GM23248 (cell line): ENCODE measurements at regions not wholly inside any gene's neighbourhood (a gene's known extent, or its start where the extent isn't known, plus 50 kb on each side); places are given as distances from the start of the nearest gene placed in this dataset.

ENCODE experiments used
- EZH2 ChIP-seq: fragments of 200-600 bp; sonication (generic); IDR thresholded peaks from 2 replicates; pipeline ENCODE4 v1.6.1; 2018; ENCODE audit warnings: antibody characterized with exemption, mild to moderate bottlenecking; ENCODE audit not compliant: insufficient read depth, poor library complexity, severe bottlenecking
- EZH2phosphoT487 ChIP-seq: fragments of 200-600 bp; sonication (generic); IDR thresholded peaks from 2 replicates; pipeline ENCODE4 v1.6.1; 2018; ENCODE audit warnings: antibody characterized with exemption, moderate library complexity, mild to moderate bottlenecking, low read depth; ENCODE audit not compliant: insufficient read depth

- TF ChIP-seq EZH2 (no peak), EZH2phosphoT487 (no peak)
Measured at GRCh38 chr22:22789233-22789921, 98.2 kb upstream of the IGLL5 start.
